AG09319 (cell line): ENCODE measurements at regions not wholly inside any gene's neighbourhood (a gene's known extent, or its start where the extent isn't known, plus 50 kb on each side); places are given as distances from the start of the nearest gene placed in this dataset.

Experiments
- DNase-seq: peaks from one replicate; pipeline ENCODE4 v3.0.0-alpha.2; 2010; ENCODE audit warnings: low read depth; ENCODE audit errors: extremely low read depth
- CTCF ChIP-seq: IDR thresholded peaks from 2 replicates; pipeline ENCODE4 v1.5.1; 2011; ENCODE audit warnings: low read depth, mild to moderate bottlenecking, inconsistent platforms, low read length, moderate library complexity

GRCh38 chr15:38691377-38691776 lies 126.8 kb upstream of the RASGRP1 start:
- no peak for TF ChIP-seq CTCF
- DNase-seq = no peak

GRCh38 chr15:38691965-38692788 lies 127.6 kb upstream of the RASGRP1 start:
- TF ChIP-seq CTCF = no peak
- DNase-seq = no peak

DNA sequence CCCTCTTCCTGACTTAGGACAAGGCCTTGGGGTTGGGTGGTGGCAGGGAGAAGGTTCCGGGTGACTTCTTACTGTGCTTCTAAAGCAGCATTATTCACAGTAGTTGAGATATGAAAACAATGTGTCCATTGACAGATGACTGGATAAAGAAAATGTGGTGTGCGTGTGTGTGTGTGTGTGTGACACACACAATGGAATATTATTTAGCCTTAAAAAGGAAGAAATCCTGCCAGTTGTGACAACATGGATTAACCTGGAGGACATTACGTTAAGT lies 128.1 kb upstream of the RASGRP1 start:
- no peak for TF ChIP-seq CTCF

DNA sequence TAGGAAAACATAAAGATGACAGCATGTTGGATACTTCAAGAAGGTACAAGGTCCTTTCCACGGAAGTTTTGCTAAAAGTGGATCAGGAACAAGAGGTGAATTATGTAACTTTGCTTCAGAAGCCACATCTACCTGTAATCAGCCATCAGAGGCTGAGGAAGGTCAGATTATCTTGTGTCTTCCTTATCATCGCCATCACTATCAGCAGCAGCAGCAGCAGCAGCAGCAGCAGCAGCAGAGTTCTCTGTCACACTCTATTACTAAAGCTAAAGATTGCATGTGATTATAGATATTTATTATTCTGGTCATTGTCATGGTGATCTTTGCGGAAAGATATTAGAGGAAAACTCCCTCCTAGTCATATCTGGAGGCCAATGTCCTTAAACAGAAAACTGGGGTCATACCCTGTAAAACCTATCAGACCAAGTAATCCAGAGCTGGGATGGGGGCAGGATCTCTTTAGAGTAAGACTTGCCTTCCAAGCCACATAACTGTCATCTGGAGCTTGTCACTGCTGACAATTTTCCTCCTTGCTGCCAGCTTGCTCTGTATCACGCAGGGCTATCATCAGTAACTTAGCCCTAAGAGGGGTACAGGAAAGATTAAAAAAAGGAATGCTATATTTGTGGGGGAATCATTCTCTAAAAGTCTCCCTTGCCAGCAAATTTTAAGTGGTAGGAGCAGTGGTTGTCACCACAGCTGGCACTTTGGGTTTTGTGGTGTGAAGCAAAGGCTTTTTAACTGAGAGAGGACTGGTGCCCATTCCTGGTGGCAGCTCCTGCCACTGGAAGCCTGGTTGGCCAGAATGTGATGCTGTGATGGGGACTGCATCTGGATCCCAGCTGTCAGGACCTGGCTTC lies 130.9 kb upstream of the RASGRP1 start:
- DNase-seq = no peak
- TF ChIP-seq CTCF = no peak

More for the DNA sequence above, 128.1 kb upstream of the RASGRP1 start:
- no peak for DNase-seq

- TF ChIP-seq CTCF = no peak
- no peak for DNase-seq
Observed at GRCh38 chr15:38696109-38696727, 131.6 kb upstream of the RASGRP1 start.

DNA sequence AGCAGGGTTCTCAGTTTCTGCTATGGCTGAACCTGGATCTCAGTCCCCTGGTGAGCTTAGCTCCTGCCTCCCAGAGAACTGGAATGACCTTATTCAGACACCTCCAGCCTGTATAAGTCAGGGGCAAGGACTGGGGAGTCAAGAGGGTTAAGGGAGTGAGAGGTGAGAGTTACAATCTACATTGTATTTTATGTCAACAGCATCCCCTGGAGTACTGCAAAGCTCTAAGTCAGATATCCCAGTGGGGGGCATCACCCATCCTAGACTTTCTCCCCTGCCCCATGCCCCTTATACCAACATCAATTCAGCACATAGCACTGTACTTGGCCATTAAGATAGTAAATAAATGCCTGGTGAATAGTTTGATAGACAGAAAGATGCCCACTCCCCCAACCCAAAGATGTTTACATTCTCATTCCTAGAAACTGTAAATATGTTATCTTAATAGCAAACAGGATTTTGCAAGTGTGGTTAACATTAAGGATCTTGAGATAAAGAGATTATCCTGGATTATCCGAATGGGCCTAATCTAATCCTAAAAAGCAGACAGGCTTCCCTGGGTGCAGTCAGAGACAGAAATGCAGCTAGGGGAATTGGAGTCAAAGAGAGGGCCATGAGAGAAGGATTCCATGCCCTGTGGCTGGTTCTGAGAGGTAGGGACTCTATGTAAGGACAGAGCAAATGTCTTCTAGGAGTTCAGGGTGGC lies 132.3 kb upstream of the RASGRP1 start:
- no peak for DNase-seq
- TF ChIP-seq CTCF = no peak
